ENCODE measurements at regions not wholly inside any gene's neighbourhood (a gene's known extent, or its start where the extent isn't known, plus 50 kb on each side); places are given as distances from the start of the nearest gene placed in this dataset.

- intact Hi-C loops (cut with DNase I; ENCODE audit: low total_unique reads) = no loop called here
- TF ChIP-seq POLR2A (IDR thresholded peaks at IDR 0.05) (no peak), EP300 (IDR thresholded peaks at IDR 0.05; ENCODE audit: low read depth) (no peak), POLR2AphosphoS5 (IDR thresholded peaks at IDR 0.05) (no peak), CTCF (IDR thresholded peaks at IDR 0.05) (no peak)
These were observed 457.4 kb downstream of the SHQ1 start for GRCh38 chr3:72390841-72391240.

GRCh38 chr3:72388644-72389043, 459.6 kb downstream of the SHQ1 start:
- in situ Hi-C loops (cut with MboI; ENCODE audit: low pct_ligation_motif_present in 1 of 4, low pct_unique_long_range_greater_than_20kb in 1 of 4, low sequenced_read_pairs in 3 of 4) = no loop called here
- TF ChIP-seq POLR2A (IDR thresholded peaks at IDR 0.05) = no peak
- no peak for TF ChIP-seq POLR2AphosphoS5 (IDR thresholded peaks at IDR 0.05)
- no peak for TF ChIP-seq CTCF (IDR thresholded peaks at IDR 0.05)
- no peak for TF ChIP-seq EP300 (IDR thresholded peaks at IDR 0.05; ENCODE audit: low read depth)
- 89 to 90% methylated on average over 2 of the region's 2 CpGs for WGBS, 2 donors (ENCODE audit: low coverage in 1 of 2)

More at GRCh38 chr3:72390841-72391240, 457.4 kb downstream of the SHQ1 start:
- no peak for DNase-seq
- no peak overlapping the region for H3K27ac ChIP-seq
- in situ Hi-C loops (cut with MboI; ENCODE audit: low pct_ligation_motif_present in 1 of 4, low pct_unique_long_range_greater_than_20kb in 1 of 4, low sequenced_read_pairs in 3 of 4) = no loop called here
- H3K4me1 ChIP-seq = peaks cover 2 to 65% (median 35%) of the 10 kb centered on the region in 4 donors
- no peak overlapping the region for H3K4me3 ChIP-seq
- no peaks in the 10 kb centered on the region for H3K36me3 ChIP-seq
- 88 to 100% methylated on average over 3 of the region's 3 CpGs for WGBS, 2 donors (ENCODE audit: low coverage in 1 of 2)
- no peaks in the 10 kb centered on the region for H3K27me3 ChIP-seq
- no peaks in the 10 kb centered on the region for H3K9me3 ChIP-seq

GRCh38 chr3:72388117-72388516, 460.1 kb downstream of the SHQ1 start:
- in situ Hi-C loops (cut with MboI; ENCODE audit: low pct_ligation_motif_present in 1 of 4, low pct_unique_long_range_greater_than_20kb in 1 of 4, low sequenced_read_pairs in 3 of 4) (no loop called here), intact Hi-C loops (cut with DNase I; ENCODE audit: low total_unique reads) (no loop called here)
- Histone ChIP-seq H3K36me3 (no peaks in the 10 kb centered on the region), H3K4me1 (peaks cover 16 to 81% (median 48%) of the 10 kb centered on the region in 4 donors), H3K4me3 (no peak overlapping the region), H3K27ac (no peak overlapping the region), H3K9me3 (no peaks in the 10 kb centered on the region), H3K27me3 (no peaks in the 10 kb centered on the region)
- TF ChIP-seq POLR2A (IDR thresholded peaks at IDR 0.05) (no peak), CTCF (IDR thresholded peaks at IDR 0.05) (no peak), EP300 (IDR thresholded peaks at IDR 0.05; ENCODE audit: low read depth) (no peak), POLR2AphosphoS5 (IDR thresholded peaks at IDR 0.05) (no peak)
- DNase-seq = no peak
- WGBS, 2 donors (ENCODE audit: low coverage in 1 of 2) = 89% methylated on average over 4 of the region's 4 CpGs

More at GRCh38 chr3:72388644-72389043, 459.6 kb downstream of the SHQ1 start:
- Histone ChIP-seq H3K4me3 (no peak overlapping the region), H3K27ac (no peak overlapping the region), H3K27me3 (no peaks in the 10 kb centered on the region), H3K36me3 (no peaks in the 10 kb centered on the region), H3K4me1 (peaks cover 16 to 80% (median 48%) of the 10 kb centered on the region in 4 donors), H3K9me3 (no peaks in the 10 kb centered on the region)
- intact Hi-C loops (cut with DNase I; ENCODE audit: low total_unique reads) = no loop called here
- no peak for DNase-seq

GRCh38 chr3:72386327-72387000, 461.8 kb downstream of the SHQ1 start:
- no peak for DNase-seq
- H3K9me3 ChIP-seq = no peaks in the 10 kb centered on the region
- no peaks in the 10 kb centered on the region for H3K27me3 ChIP-seq
- H3K36me3 ChIP-seq = no peaks in the 10 kb centered on the region
- H3K27ac ChIP-seq = peak overlapping the region; percentile 33 to 66 (median 58)
- 50 to 57% methylated on average over 5 to 6 of the region's 6 CpGs for WGBS, 2 donors (ENCODE audit: low coverage in 1 of 2)
- no peak overlapping the region for H3K4me3 ChIP-seq
- in situ Hi-C loops (cut with MboI; ENCODE audit: low pct_ligation_motif_present in 1 of 4, low pct_unique_long_range_greater_than_20kb in 1 of 4, low sequenced_read_pairs in 3 of 4) (no loop called here), intact Hi-C loops (cut with DNase I; ENCODE audit: low total_unique reads) (no loop called here)
- peaks cover 16 to 75% (median 41%) of the 10 kb centered on the region in 4 donors for H3K4me1 ChIP-seq
- TF ChIP-seq POLR2AphosphoS5 (IDR thresholded peaks at IDR 0.05) (peak in 2 of 3 donors; percentile 30 to 75), EP300 (IDR thresholded peaks at IDR 0.05; ENCODE audit: low read depth) (peak; percentile 23), CTCF (IDR thresholded peaks at IDR 0.05) (no peak), POLR2A (IDR thresholded peaks at IDR 0.05) (no peak)

Measured in transverse colon (tissue), 4 donors.